ENCODE measurements at regions not wholly inside any gene's neighbourhood (a gene's known extent, or its start where the extent isn't known, plus 50 kb on each side); places are given as distances from the start of the nearest gene placed in this dataset.

DNA sequence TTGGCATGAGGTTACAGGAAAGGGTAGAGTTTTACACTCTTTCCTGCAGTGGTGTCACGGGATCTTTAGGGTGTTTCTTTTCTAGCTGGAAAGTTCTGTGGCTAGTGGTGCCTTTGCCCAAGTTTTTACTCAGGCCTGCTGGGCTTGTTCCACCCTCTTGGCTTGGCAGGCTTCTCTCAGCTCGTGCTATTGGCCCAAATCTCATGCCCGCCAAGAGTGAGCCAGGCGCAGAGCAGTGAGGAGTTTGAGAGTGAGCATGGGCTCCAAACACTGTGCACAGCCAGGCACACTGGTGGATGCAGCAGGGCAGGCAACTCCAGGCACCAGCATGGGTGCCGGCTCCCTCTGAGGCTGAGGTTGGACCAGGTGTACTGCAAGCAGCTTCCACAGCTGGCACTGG lies 206.5 kb downstream of the SAMD5 start:
- TF ChIP-seq, protein P1, sequence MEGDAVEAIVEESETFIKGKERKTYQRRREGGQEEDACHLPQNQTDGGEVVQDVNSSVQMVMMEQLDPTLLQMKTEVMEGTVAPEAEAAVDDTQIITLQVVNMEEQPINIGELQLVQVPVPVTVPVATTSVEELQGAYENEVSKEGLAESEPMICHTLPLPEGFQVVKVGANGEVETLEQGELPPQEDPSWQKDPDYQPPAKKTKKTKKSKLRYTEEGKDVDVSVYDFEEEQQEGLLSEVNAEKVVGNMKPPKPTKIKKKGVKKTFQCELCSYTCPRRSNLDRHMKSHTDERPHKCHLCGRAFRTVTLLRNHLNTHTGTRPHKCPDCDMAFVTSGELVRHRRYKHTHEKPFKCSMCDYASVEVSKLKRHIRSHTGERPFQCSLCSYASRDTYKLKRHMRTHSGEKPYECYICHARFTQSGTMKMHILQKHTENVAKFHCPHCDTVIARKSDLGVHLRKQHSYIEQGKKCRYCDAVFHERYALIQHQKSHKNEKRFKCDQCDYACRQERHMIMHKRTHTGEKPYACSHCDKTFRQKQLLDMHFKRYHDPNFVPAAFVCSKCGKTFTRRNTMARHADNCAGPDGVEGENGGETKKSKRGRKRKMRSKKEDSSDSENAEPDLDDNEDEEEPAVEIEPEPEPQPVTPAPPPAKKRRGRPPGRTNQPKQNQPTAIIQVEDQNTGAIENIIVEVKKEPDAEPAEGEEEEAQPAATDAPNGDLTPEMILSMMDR (IDR thresholded peaks at IDR 0.05 in 2 of 3, conservative IDR thresholded peaks at IDR 0.05 in 1 of 3; ENCODE audit: borderline replicate concordance in 1 of 3, insufficient read depth in 1 of 3, low read depth in 2 of 3, low read length in 2 of 3): no peak
- TF ChIP-seq JUND (IDR thresholded peaks at IDR 0.05): no peak
- TF ChIP-seq POLR2AphosphoS5 (IDR thresholded peaks at IDR 0.05; ENCODE audit: low read depth, low read length): no peak
- TF ChIP-seq ZNF274 (IDR thresholded peaks at IDR 0.05; ENCODE audit: low read depth, low read length): no peak
- TF ChIP-seq SRF (IDR thresholded peaks at IDR 0.05; ENCODE audit: low read depth): no peak
- TF ChIP-seq POLR2A (IDR thresholded peaks at IDR 0.05; ENCODE audit: borderline replicate concordance, extremely low read depth, insufficient read depth, insufficient read length): no peak
- TF ChIP-seq ELF1 (IDR thresholded peaks at IDR 0.05; ENCODE audit: borderline replicate concordance, low read depth): no peak
- no peak for TF ChIP-seq EZH2 (IDR thresholded peaks at IDR 0.05)
- no peak for TF ChIP-seq FOSL1 (IDR thresholded peaks at IDR 0.05; ENCODE audit: low read depth)
- no peak for TF ChIP-seq RAD21 (IDR thresholded peaks at IDR 0.05; ENCODE audit: low read depth)
- TF ChIP-seq, protein P2, sequence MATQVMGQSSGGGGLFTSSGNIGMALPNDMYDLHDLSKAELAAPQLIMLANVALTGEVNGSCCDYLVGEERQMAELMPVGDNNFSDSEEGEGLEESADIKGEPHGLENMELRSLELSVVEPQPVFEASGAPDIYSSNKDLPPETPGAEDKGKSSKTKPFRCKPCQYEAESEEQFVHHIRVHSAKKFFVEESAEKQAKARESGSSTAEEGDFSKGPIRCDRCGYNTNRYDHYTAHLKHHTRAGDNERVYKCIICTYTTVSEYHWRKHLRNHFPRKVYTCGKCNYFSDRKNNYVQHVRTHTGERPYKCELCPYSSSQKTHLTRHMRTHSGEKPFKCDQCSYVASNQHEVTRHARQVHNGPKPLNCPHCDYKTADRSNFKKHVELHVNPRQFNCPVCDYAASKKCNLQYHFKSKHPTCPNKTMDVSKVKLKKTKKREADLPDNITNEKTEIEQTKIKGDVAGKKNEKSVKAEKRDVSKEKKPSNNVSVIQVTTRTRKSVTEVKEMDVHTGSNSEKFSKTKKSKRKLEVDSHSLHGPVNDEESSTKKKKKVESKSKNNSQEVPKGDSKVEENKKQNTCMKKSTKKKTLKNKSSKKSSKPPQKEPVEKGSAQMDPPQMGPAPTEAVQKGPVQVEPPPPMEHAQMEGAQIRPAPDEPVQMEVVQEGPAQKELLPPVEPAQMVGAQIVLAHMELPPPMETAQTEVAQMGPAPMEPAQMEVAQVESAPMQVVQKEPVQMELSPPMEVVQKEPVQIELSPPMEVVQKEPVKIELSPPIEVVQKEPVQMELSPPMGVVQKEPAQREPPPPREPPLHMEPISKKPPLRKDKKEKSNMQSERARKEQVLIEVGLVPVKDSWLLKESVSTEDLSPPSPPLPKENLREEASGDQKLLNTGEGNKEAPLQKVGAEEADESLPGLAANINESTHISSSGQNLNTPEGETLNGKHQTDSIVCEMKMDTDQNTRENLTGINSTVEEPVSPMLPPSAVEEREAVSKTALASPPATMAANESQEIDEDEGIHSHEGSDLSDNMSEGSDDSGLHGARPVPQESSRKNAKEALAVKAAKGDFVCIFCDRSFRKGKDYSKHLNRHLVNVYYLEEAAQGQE (IDR thresholded peaks at IDR 0.05; ENCODE audit: low read depth): no peak
